C1 segment of cervical spinal cord (tissue), 14 donors: ENCODE measurements at regions not wholly inside any gene's neighbourhood (a gene's known extent, or its start where the extent isn't known, plus 50 kb on each side); places are given as distances from the start of the nearest gene placed in this dataset.
"Not testable (repeated sequence)": the region's sequence is repeated elsewhere in the genome, so short reads cannot be mapped to it uniquely, and the experiment has no call there.

Source experiments
- DNase-seq, 14 donors: peaks; one replicate each; lab custom pipeline; 2025; lab: John Stamatoyannopoulos, UW

DNA sequence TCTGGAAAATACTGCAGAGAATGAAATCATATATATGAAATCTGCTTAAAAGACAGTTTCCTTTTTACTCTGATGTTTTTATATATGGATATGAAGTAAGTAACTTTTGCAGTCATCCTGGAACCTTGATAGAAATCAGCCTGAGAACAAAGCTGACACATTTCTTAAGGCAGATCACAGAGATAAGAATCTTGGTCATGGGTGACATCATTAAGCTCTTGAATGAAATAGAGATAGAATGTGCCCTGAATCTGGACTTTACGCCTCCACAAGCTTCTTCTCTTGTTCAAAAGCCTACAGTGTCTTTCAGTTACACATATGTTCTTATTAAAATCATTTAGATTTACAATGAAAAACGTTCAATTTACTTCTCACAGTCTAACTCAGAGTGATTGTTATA lies 319.1 kb upstream of the CNTNAP2 start:
- DNase-seq = no peak

GRCh38 chr7:145795132-145795531 lies 321.5 kb upstream of the CNTNAP2 start:
- DNase-seq = no peak

DNA sequence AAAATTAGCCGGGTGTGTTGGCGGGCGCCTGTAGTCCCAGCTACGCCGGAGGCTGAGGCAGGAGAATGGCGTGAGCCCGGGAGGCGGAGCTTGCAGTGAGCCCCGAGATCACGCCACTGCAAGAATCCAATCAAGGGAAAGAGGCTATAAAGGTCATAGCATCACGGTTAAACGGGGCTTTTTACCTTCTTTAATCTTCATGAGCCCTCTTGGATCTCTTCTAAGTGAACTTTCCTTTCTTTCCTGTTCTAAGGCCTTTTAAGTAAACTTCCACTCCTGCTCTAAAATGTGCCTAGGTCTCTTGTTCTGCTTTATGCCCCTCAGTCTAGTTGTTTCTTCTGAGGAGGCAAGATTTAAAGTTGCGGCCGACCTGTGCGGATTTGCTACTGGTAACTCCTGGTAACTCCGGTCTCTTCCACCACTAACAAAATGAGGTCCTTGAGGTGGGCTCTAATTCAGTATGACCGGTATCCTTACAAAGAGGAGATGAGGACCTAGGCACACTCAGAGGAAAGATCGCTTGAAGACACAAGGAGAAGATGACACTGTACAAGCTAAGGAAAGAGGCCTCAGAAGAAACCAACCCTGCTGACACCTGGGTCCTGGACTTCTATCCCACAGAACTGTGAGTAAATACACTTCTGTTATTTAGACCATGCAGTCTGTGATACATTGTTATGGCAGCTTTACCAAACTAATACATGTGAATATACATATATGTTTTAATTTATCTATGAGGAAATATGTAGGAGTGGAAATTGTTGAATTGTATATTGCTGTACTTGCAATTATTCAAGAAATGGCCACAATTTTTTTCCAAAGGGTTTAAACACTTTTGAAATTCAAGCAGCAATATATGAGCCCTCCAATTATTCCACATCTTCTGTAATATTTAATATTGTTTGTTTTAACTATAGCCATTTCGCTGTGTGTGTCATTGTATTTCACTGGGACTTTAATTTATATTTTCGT lies 331.5 kb upstream of the CNTNAP2 start:
- no peak for DNase-seq

DNA sequence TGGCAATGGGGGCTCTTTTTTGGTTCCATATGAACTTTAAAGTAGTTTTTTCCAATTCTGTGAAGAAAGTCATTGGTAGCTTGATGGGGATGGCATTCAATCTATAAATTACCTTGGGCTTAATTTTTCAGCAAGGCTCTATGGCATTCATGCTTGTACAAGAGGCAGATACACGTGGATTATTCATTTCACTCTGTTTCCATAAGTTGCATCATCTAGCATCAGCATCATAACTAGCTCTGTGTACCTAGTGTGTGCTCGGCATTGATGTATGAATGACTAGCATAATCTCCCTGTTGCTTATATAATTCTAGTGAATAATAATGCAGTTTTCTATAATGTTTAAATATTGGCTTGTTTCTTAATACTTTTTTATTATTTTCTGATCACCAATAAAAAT lies 335.2 kb upstream of the CNTNAP2 start:
- DNase-seq = not testable (repeated sequence)

DNA sequence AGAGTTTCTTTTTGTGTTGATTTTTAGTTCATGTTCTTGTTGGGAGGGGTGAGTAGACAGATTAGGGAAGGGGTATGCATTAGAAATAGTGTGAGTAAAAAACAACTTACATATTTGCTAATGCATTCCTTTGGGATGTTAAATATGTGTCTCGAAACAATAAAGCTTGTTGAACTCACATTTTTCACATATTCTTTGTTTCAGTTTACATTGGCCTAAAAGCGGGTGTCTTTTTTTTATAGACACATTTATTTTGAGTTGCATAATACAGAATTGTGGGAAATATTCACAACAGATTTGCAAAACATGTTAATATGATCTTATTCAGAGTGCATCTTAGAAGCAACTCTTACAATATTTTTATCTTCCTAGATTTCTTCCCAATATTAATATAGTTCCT lies 337.5 kb upstream of the CNTNAP2 start:
- no peak for DNase-seq

- no peak for DNase-seq
These were observed 341.8 kb upstream of the CNTNAP2 start for GRCh38 chr7:145774777-145775176.

DNA sequence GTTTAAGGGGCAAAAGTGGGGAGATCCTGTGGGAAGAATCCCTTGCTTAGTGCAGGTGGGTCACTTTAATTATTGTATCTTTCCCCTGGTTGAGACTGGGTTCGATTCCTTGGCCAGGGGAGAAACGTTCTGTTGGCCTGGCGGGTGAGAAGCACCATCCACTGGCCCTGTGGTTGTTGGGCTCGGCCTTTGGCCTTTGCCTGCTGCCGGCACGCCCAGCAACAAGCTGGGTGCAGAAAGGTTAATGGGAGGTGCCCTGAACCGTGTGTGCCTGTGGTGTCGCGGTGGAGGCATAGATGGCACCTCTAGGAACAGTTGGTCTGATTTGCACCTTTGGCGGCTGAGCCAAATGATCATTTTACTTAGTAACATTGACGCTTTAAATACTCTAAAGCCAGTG lies 363.6 kb upstream of the CNTNAP2 start:
- DNase-seq = no peak

DNA sequence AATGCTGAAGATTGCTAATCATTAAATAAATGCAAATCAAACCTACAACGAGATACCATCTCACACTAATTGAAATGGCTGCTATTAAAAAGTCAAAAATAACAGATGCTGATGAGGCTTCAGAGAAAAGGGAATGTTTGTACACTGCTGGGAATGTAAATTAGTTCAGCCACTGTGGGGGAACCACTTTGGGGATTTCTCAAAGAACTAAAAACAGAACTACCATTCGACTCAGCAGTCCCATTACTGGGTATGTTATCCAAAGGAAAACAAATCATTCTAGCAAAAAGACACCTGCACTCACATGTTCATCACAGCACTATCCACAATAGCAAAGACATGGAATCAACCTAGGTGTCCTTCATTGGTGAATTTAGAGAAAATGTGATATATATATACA lies 379.0 kb upstream of the CNTNAP2 start:
- no peak for DNase-seq

DNA sequence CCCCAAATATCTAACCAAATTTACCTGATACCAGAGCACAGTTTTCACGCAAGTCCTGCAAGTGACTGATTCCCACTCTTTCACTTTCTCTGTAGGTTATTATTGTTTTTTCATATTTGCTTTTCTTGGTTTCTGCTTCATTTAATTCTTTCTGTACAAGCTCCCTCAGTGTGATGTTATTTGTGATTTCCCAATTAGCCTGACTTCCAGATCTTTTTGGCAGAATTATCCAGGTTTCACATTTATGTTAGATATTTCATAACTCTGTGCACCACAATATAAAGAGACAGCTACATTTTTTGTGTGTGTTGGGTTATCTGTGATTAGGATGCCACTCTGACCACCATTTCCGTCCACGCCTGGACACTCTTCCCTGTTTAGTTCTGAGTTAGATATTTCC lies 381.5 kb upstream of the CNTNAP2 start:
- no peak for DNase-seq

DNA sequence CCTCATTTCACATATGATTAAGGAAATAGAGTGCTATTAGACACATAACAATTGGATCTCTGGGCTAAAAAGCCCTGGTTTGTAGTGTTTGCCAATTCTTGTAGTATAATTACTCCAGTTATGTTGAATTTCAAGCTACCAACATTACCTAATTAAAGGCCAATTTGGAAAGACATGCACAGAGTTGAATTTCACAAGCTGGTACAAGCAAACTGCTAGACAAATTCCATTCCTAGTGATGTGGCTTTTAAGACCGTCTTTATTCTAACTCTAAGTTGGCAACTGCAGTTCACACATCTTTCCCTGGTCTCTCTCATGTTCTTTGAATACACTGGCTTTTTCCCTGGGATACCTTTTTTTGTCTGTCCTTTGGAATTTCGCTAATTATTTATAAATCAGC lies 384.1 kb upstream of the CNTNAP2 start:
- no peak for DNase-seq

DNA sequence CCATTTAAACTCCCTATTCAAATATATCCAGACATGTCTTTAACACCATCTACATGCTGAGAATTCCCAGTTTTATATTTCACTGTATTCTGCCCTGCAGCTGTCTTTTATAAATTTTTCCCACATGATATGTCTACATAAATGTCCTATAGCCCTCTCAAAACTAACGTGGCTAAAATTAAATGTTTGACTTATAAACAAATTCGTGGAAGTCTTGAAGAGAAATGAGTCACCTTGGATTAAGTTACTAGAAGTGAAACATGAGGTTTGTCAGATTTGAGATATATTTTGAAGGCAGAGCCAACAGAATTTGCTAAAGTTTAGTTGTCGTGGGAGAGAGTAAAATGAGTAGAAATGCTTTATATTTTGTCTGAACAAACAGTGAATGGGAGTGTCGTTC lies 386.9 kb upstream of the CNTNAP2 start:
- no peak for DNase-seq

DNA sequence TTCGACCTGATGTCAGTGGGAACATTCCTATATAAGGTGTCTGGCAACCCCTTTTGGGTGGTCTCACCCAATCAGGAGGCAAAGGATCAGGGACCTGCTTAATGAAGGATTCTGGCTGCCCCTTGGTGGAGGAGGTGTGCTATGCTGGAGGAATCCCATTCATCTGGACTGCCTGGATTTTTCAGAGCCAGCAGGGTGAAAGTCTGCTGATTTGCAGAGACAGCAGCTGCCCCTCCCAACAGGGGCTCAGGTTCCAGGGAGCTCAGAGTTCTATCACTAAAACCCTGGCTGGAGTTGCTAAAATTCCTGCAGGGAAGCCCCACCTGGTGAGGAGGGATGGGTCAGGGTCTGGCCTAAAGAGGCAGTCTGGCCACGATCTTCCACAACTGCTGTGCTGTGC lies 398.5 kb upstream of the CNTNAP2 start:
- no peak for DNase-seq

DNA sequence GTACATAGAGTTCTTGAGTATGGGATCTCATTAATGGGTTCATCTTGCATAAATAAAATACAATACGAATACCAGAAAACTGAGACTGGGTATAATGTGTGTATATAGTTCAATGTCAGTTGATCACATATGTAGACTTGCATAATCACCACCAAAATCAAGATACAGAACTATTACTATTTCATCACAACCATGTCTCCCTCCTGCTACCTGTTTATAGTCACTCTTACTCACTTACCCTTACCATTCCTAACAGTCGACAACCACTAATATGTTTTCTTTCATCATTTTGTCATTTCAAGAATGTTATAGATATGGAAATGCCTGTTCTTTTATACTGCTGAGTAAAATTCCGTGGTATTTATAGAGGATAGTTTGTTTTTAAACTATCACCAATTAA lies 416.1 kb upstream of the CNTNAP2 start:
- DNase-seq = no peak

GRCh38 chr7:145698526-145699262 lies 417.9 kb upstream of the CNTNAP2 start:
- DNase-seq = no peak

DNA sequence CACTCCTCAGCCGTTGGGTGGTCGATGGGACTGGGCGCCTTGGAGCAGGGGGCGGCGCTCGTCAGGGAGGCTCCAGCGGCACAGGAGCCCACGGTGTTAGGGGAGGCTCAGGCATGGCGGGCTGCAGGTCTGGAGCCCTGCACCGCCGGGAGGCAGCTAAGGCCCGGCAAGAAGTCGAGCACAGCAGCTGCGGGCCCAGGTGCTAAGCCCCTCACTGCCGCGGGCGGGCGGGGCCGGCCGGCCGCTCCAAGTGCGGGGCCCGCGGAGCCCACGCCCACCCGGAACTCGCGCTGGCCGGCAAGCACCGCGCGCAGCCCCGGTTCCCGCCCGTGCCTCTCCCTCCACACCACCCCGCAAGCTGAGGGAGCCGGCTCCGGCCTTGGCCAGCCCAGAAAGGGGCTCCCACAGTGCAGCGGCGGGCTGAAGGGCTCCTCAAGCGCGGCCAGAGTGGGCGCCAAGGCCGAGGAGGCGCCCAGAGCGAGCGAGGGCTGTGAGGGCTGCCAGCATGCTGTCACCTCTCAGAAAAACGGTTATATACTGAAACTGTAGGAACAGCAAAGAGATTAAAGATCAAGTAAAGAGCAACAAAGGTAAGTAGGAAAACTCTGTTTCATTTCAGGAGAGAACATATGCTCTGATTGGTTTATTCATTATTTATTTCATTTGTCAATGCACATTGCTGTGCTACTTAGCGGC lies 419.0 kb upstream of the CNTNAP2 start:
- not testable (repeated sequence) for DNase-seq

DNA sequence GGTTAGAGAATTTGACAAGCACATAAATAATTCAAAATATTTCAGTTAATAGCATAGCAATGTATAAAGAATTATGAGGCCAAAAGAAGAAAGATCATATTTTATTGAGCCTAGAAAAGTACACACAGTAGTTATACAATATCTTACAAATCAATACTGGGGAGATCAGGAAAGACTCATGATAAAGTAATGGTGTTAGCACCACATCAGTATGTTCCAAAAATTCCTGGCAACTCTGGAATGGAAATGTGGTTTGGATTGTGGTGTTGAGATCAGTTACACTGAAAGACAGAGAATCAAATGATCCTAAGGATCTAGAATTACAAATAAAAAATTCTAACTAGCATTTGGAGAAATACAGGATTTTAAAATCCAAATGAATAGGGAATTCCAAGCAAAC lies 420.5 kb upstream of the CNTNAP2 start:
- no peak for DNase-seq

- DNase-seq = no peak
These were observed 424.2 kb upstream of the CNTNAP2 start for GRCh38 chr7:145692237-145692950.

- DNase-seq = no peak
These were observed 425.2 kb upstream of the CNTNAP2 start for GRCh38 chr7:145691377-145691914.

GRCh38 chr7:145681646-145682045 lies 435.0 kb upstream of the CNTNAP2 start:
- no peak for DNase-seq

GRCh38 chr7:145681159-145681558 lies 435.4 kb upstream of the CNTNAP2 start:
- no peak for DNase-seq
